Testis (tissue), 2 donors: ENCODE measurements at regions not wholly inside any gene's neighbourhood (a gene's known extent, or its start where the extent isn't known, plus 50 kb on each side); places are given as distances from the start of the nearest gene placed in this dataset.

ENCODE experiments used
- DNase-seq: peaks from one replicate; pipeline ENCODE4 v3.0.0-alpha.2; 2019
- H3K27ac ChIP-seq, 2 donors: fragments of 200-600 bp; sonication (generic); one replicate each; pipeline ENCODE4 v1.5.1; 2019
- H3K27me3 ChIP-seq: fragments of 200-600 bp; sonication (generic); one replicate; pipeline ENCODE4 v1.5.1; 2019
- H3K36me3 ChIP-seq: fragments of 200-600 bp; sonication (generic); one replicate; pipeline ENCODE4 v1.5.1; 2017; ENCODE audit warnings: low read depth; ENCODE audit errors: missing control alignments
- H3K4me1 ChIP-seq: fragments of 200-600 bp; sonication (generic); one replicate; pipeline ENCODE4 v1.5.1; 2019
- H3K4me3 ChIP-seq, 2 donors: fragments of 200-600 bp; sonication (generic); one replicate each; pipeline ENCODE4 v1.5.1; 2017 to 2019
- H3K9me3 ChIP-seq: fragments of 200-600 bp; sonication (generic); one replicate; pipeline ENCODE4 v1.5.1; 2017
- POLR2A ChIP-seq: fragments of 450-650 bp; IDR thresholded peaks from one replicate; pipeline ENCODE4 v1.6.1; 2017; ENCODE audit warnings: antibody characterized with exemption, mild to moderate bottlenecking, moderate library complexity
- WGBS, 2 donors: methylation state at CpG; one replicate each; pipeline ENCODE4 v1.1.5; 2018; 5-methylcytosine and 5-hydroxymethylcytosine counted together
- intact Hi-C: fragments of 100-400 bp; cut with DNase I; formaldehyde crosslinking; loops from one replicate; pipeline ENCODE4 v1.15.1; 2023; ENCODE audit warnings: low total_unique reads
- TF ChIP-seq, protein P1 (sequence below), 3 experiments: fragments of 450-650 bp in 2 of 3; fragments of 200-600 bp in 1 of 3; sonication (generic) in 1 of 3; IDR thresholded peaks; one replicate each; pipeline ENCODE4 v1.5.1; 2016 to 2019; ENCODE audit warnings: antibody characterized with exemption in 3 of 3, mild to moderate bottlenecking in 2 of 3, moderate library complexity in 1 of 3

DNA sequence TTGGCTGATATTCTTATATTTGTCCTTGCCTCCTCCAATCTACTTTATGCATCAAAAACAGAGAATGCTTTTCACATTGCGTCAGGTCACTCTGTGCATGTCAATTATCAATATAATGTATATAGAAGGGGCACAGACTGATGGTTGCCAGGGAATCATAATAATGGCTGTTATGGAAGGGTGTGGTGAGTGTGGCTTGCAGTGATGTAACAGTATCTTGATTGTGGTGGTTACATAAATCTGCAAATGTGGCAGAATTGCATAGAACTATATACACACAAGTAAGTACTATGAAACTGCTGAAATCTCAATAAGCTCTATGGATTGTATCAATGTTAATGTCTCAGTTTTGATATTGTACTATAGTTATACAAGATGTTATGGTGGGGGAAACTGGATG lies 228.6 kb downstream of the TJP1 start:
- intact Hi-C loops = no loop called here
- Histone ChIP-seq H3K9me3 (no peaks in the 10 kb centered on the region), H3K4me1 (no peaks in the 10 kb centered on the region), H3K27ac (no peak overlapping the region), H3K4me3 (no peak overlapping the region), H3K27me3 (no peaks in the 10 kb centered on the region), H3K36me3 (no peaks in the 10 kb centered on the region)
- no peak for TF ChIP-seq POLR2A
- TF ChIP-seq, protein P1, sequence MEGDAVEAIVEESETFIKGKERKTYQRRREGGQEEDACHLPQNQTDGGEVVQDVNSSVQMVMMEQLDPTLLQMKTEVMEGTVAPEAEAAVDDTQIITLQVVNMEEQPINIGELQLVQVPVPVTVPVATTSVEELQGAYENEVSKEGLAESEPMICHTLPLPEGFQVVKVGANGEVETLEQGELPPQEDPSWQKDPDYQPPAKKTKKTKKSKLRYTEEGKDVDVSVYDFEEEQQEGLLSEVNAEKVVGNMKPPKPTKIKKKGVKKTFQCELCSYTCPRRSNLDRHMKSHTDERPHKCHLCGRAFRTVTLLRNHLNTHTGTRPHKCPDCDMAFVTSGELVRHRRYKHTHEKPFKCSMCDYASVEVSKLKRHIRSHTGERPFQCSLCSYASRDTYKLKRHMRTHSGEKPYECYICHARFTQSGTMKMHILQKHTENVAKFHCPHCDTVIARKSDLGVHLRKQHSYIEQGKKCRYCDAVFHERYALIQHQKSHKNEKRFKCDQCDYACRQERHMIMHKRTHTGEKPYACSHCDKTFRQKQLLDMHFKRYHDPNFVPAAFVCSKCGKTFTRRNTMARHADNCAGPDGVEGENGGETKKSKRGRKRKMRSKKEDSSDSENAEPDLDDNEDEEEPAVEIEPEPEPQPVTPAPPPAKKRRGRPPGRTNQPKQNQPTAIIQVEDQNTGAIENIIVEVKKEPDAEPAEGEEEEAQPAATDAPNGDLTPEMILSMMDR (IDR thresholded peaks at IDR 0.05) = no peak
- no peak for DNase-seq
- 88 to 95% methylated on average over 1 of the region's 1 CpG for whole genome bisulfite sequencing, 2 donors

DNA sequence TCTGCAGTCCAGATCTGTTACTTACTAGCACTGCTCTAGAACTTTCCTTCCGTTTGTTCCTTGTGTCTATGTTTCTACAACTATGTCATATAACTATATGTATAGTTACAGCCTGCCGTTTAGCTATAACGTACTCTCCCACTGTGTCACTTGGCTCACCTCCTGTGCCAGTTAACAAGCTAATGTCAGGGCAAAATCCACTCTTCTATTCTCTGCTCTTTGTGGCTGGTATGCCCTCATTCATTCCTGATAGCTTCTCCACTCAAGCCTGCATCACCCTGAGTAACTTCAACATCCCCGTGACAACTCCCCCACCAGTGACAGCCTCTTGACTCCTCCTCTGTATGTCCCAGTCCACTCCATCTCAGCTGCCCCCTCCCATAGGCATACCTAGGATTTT lies 229.2 kb downstream of the TJP1 start:
- Histone ChIP-seq H3K4me1 (no peaks in the 10 kb centered on the region), H3K27ac (no peak overlapping the region), H3K36me3 (no peaks in the 10 kb centered on the region), H3K9me3 (no peaks in the 10 kb centered on the region), H3K4me3 (no peak overlapping the region), H3K27me3 (no peaks in the 10 kb centered on the region)
- 64 to 73% methylated on average over 4 of the region's 4 CpGs for WGBS, 2 donors
- TF ChIP-seq POLR2A = no peak
- TF ChIP-seq, protein P1 (IDR thresholded peaks at IDR 0.05) = no peak
- no peak for DNase-seq
- intact Hi-C loops = no loop called here

DNA sequence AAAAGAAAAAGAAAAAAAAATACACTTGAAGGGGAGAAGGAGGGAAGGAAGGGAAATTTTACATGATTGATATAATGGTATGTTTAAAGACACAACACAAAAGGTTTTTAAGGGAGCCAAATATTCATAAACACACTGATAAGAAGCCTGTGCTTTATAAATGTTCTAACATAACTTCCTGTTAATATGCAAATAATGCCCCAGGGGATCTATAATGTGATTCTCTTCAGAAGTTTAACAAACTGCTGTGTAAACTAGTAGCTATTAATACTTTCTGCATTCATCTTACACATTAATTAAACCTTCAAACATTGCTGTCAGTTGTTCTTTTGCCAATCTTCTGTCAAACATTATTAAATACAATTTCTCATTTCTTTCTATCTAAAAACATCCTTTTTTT lies 231.6 kb downstream of the TJP1 start:
- Histone ChIP-seq H3K36me3 (no peaks in the 10 kb centered on the region), H3K27ac (no peak overlapping the region), H3K9me3 (no peaks in the 10 kb centered on the region), H3K4me1 (no peaks in the 10 kb centered on the region), H3K4me3 (no peak overlapping the region), H3K27me3 (no peaks in the 10 kb centered on the region)
- TF ChIP-seq, protein P1 (IDR thresholded peaks at IDR 0.05) = no peak
- no peak for TF ChIP-seq POLR2A
- intact Hi-C loops = no loop called here
- no peak for DNase-seq

DNA sequence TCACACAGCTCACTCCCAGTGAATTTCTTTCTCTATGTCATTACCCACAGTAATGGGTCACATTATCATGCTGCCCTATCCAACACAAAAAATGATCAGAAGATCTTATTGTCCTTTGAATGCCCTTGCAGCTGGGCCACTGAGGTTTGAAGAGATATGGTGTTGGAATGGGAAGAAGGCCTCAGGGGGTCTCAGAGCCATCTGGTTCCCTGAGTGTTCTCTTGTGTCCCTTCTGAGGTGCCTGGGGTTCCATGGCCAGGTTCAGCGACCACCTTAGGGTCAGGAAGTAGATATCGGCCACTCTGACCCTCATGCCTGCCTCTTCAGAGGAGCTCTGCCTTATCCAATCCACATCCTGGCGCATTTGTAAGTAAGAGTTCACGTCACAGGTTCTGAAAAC lies 232.3 kb downstream of the TJP1 start:
- DNase-seq = no peak
- WGBS, 2 donors = 82 to 96% methylated on average over 2 to 4 of the region's 4 CpGs
- Histone ChIP-seq H3K9me3 (no peaks in the 10 kb centered on the region), H3K36me3 (no peaks in the 10 kb centered on the region), H3K4me1 (no peaks in the 10 kb centered on the region), H3K27me3 (no peaks in the 10 kb centered on the region), H3K27ac (no peak overlapping the region), H3K4me3 (no peak overlapping the region)
- intact Hi-C loops = no loop called here
- TF ChIP-seq POLR2A = no peak
- TF ChIP-seq, protein P1 (IDR thresholded peaks at IDR 0.05) = no peak

DNA sequence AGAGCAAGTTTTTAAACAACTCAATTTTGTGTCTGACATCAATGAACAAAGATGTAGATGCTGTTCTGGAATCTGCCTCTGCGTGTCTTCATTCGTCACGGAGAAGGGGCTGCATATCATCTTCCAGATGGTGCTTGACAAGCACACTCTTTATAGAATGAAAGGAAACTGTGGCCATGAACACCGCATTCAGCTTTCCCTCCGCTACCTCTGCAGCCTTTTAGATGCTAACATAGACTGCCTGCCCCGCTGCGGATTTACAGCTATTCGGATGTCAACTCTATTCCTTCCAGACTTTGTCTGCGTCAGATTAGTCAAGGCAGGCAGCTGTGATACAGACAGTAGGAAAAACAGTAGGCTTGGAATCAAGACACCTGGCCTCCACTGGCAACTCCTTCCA lies 232.9 kb downstream of the TJP1 start:
- Histone ChIP-seq H3K4me1 (no peaks in the 10 kb centered on the region), H3K36me3 (no peaks in the 10 kb centered on the region), H3K27ac (no peak overlapping the region), H3K4me3 (no peak overlapping the region), H3K27me3 (no peaks in the 10 kb centered on the region), H3K9me3 (no peaks in the 10 kb centered on the region)
- intact Hi-C loops = no loop called here
- no peak for TF ChIP-seq POLR2A
- TF ChIP-seq, protein P1 (IDR thresholded peaks at IDR 0.05) = no peak
- WGBS, 2 donors = 64% methylated on average over 9 of the region's 9 CpGs
- no peak for DNase-seq
